ENCODE measurements at regions not wholly inside any gene's neighbourhood (a gene's known extent, or its start where the extent isn't known, plus 50 kb on each side); places are given as distances from the start of the nearest gene placed in this dataset.
"Not testable (repeated sequence)": the region's sequence is repeated elsewhere in the genome, so short reads cannot be mapped to it uniquely, and the experiment has no call there.

DNA sequence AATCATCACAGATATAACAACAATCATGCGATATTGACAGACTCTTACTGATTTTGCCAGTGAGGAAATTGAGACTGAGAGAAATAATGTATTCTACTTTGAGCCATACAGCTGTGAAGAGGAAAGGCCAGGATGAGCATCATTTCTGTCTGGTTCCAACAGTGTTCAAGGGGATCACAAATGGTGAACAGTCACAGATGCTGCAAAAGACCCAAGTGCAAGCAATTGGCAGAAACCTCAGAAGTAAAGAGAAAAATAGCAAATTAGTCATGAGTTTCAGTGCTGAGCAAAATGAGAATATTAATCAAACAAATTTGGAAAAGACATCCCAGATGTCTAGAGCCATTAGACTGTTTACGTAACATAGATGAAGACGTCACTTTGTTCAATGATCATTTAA lies 114.1 kb downstream of the RAB38 start:
- no peak overlapping the region for H3K4me3 ChIP-seq (ENCODE audit: low read depth, low read length)
- TF ChIP-seq, protein P1, sequence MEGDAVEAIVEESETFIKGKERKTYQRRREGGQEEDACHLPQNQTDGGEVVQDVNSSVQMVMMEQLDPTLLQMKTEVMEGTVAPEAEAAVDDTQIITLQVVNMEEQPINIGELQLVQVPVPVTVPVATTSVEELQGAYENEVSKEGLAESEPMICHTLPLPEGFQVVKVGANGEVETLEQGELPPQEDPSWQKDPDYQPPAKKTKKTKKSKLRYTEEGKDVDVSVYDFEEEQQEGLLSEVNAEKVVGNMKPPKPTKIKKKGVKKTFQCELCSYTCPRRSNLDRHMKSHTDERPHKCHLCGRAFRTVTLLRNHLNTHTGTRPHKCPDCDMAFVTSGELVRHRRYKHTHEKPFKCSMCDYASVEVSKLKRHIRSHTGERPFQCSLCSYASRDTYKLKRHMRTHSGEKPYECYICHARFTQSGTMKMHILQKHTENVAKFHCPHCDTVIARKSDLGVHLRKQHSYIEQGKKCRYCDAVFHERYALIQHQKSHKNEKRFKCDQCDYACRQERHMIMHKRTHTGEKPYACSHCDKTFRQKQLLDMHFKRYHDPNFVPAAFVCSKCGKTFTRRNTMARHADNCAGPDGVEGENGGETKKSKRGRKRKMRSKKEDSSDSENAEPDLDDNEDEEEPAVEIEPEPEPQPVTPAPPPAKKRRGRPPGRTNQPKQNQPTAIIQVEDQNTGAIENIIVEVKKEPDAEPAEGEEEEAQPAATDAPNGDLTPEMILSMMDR (IDR thresholded peaks at IDR 0.05; ENCODE audit: low read depth, low read length, missing control alignments) = no peak
- no peak for DNase-seq (ENCODE audit: low read depth)

DNA sequence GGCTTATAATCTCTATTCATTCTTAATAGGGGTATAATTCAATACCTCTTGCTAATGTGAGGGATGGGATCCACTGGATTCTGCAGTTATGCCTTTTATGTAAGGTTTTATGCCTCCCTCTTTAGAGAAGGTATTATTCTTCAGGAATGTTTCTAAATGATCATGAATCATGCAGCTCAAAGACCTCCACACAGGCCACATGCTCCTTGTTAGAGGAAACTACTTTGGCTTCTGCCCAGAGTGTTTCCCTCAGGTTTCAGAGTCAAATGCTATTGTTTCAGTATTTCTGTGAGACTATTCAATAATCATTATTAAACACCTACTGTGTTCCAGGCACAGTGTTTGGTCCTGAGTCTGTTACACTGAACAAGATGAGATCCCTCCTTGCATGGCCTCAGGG lies 115.9 kb downstream of the RAB38 start:
- TF ChIP-seq, protein P1 (IDR thresholded peaks at IDR 0.05; ENCODE audit: low read depth, low read length, missing control alignments) = no peak
- no peak overlapping the region for H3K4me3 ChIP-seq (ENCODE audit: low read depth, low read length)
- no peak for DNase-seq (ENCODE audit: low read depth)

DNA sequence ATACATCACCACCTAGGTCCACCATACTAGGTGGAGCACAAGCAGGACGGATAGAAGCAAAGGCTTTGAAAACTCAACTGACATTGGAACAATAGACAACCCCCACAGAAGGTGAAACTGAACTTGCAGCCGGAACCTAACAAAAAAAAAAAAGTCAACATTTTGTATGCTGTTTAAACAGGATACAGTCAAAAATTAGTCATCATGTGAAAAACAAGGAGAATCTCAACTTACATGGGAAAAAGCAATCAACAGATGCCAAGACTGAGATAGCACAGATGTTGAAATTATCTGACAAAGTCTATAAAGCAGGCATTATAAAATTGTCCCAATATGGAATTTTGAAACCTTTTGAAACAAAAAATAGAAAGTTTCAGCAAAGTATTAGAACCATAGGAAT lies 123.8 kb downstream of the RAB38 start:
- no peak for DNase-seq (ENCODE audit: low read depth)
- no peak overlapping the region for H3K4me3 ChIP-seq (ENCODE audit: low read depth, low read length)
- TF ChIP-seq, protein P1 (IDR thresholded peaks at IDR 0.05; ENCODE audit: low read depth, low read length, missing control alignments) = no peak

DNA sequence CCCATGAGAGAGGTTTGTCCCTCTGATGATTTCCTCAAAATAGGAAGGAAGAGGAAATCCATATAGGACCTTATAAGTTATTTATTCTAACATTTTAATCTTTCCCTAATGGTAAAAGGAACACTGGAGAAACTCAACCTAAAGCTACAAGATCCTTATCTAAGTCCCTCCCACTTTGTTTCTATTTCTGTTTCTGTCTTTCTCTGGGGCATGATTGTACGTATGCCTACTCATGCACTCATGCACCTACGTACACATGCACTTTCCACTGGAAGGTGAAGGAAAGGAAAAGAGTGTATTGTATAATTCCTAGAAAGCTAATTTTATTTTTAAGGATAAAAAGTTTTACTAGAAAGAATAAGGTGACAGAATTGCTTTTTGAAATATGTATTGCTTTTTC lies 125.0 kb downstream of the RAB38 start:
- TF ChIP-seq, protein P1 (IDR thresholded peaks at IDR 0.05; ENCODE audit: low read depth, low read length, missing control alignments) = no peak
- no peak overlapping the region for H3K4me3 ChIP-seq (ENCODE audit: low read depth, low read length)
- DNase-seq (ENCODE audit: low read depth) = no peak

DNA sequence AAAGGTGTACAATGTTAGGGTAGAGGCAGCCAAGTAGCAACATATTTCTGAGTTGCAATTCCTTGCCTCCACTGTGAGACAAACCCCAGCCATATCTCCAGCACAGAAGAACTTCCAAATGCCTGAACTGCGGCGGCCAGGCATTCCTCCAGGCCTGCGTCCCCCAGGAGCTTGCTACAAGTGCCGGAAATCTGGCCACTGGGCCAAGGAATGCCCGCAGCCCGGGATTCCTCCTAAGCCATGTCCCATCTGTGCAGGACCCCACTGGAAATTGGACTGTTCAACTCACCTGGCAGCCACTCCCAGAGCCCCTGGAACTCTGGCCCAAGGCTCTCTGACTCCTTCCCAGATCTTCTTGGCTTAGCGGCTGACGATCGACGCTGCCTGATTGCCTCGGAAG lies 130.0 kb downstream of the RAB38 start:
- DNase-seq (ENCODE audit: low read depth); H3K4me3 ChIP-seq (ENCODE audit: low read depth, low read length): not testable (repeated sequence)

DNA sequence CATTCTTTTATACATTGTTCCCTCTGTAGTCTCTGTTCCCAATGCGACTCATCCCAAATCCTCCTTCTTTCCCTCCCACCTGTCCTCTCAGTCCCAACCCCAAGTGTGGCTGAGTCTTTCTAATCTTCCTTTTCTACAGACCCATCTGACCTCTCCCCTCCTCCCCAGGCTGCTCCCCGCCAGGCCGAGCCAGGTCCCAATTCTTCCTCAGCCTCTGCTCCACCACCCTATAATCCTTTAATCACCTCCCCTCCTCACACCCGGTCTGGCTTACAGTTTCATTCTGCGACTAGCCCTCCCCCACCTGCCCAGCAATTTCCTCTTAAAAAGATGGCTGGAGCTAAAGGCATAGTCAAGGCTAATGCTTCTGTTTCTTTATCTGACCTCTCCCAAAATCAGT lies 130.6 kb downstream of the RAB38 start:
- H3K4me3 ChIP-seq (ENCODE audit: low read depth, low read length); DNase-seq (ENCODE audit: low read depth): not testable (repeated sequence)

DNA sequence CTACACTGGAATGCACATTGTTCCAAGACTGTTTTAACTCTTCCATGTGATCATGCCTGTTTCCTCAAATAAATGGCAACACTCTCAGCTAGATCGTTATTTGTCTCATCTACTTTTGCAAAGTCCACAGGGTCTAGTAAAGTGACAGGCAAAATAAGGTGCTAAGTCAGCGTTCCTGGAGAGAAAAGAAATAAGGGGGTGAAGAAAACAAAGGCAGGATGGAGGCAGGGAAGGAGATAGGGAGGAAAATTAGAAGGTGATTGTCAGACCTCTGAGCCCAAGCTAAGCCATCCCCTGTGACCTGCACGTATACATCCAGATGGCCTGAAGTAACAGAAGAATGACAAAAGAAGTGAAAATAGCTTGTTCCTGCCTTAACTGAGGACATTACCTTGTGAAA lies 132.1 kb downstream of the RAB38 start:
- TF ChIP-seq, protein P1 (IDR thresholded peaks at IDR 0.05; ENCODE audit: low read depth, low read length, missing control alignments) = no peak
- H3K4me3 ChIP-seq (ENCODE audit: low read depth, low read length) = no peak overlapping the region
- DNase-seq (ENCODE audit: low read depth) = no peak

DNA sequence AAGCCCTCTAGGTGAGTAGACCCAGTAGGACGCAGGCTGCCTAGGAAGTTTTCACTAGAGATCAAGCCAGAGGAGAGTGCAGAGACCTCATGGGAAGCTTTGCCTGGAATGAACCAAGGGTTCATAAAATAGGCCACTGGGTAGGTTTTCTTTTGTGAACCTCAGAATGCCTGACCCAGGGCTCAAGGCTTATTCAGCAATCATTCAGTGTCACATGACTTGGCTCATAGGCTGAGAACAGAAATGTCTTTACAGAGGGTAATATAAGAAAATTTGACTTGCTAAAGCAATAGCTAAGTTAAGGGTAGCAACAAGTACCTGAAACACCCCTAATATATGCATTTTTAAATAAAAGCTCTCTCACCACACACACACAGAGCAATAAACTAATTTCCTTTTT lies 132.6 kb downstream of the RAB38 start:
- H3K4me3 ChIP-seq (ENCODE audit: low read depth, low read length) = no peak overlapping the region
- TF ChIP-seq, protein P1 (IDR thresholded peaks at IDR 0.05; ENCODE audit: low read depth, low read length, missing control alignments) = no peak
- DNase-seq (ENCODE audit: low read depth) = no peak
